Stimulated activated CD4-positive, alpha-beta T cell treated with anti-CD3 and anti-CD28 coated beads, Interleukin-4, amount 100 ng/mL, for 4 hours (primary cell): ENCODE measurements at regions not wholly inside any gene's neighbourhood (a gene's known extent, or its start where the extent isn't known, plus 50 kb on each side); places are given as distances from the start of the nearest gene placed in this dataset.
"Not testable (repeated sequence)": the region's sequence is repeated elsewhere in the genome, so short reads cannot be mapped to it uniquely, and the experiment has no call there.

Source experiments
- DNase-seq, 2 experiments: peaks; one replicate each; pipeline ENCODE4 v3.0.0-alpha.2; 2020

DNA sequence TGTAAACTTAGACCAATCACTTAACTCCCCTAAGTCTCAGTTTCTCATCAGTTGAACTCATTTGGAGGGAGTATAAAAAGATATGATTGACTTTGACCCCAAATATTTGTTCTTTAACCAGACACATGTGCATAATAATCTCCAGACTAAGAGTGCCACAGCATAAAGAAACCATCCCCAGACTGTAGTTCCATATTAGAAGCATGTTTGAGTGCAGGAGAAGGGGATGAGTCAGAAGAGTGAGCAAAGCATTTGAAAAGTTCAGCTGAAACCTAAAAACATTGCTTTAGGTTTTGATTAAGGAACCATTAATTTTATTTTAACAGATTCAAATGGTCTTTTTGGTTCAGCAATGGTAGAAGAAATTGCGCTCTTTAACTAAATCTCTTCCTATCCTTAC lies 654.8 kb downstream of the UTRN start:
- no peak for DNase-seq

DNA sequence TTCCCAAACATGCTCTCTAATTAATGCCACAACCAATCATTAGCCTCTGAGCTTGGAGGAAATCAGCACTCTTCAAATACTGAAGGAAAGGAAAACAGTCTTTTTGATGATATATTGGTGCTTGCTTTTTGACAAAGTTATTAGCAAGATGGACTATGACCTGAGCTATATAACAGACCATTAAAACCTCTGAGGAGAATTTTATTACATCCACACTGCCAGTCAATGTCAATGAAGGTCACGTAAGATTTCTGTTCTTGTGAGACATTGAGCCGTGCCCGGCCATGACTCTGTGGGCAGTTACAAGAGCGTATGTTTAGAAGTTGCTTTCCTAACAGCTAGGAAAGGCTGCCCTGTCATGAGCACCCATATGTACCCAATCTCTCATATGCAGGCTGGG lies 659.0 kb downstream of the UTRN start:
- DNase-seq = no peak

DNA sequence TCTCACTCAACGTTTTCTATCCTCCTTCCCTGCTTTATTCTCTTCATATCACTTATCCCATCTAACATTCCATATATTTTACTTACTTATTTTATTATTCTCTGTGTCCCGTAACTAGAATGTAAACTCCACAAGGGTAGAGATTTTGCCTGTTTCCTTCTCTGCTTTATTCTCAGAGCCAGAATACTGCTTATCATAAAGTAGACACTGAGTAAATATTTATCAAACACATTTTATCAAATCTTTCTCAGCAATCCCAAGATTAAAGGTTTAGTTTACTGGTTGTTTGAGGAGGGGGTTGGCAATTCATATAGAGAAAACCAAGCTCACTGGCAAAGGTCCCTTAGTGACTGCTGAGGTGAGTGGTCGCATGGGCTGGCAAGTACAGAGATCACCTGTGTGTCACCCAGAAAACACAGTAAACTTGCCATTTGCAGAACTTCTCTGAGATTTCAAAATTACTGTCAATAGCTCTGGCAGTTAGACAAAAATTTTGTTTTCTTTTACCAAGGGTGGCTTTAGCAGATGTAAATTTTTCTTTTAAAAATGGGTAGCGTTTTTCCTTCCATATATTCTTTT lies 662.4 kb downstream of the UTRN start:
- DNase-seq = no peak

DNA sequence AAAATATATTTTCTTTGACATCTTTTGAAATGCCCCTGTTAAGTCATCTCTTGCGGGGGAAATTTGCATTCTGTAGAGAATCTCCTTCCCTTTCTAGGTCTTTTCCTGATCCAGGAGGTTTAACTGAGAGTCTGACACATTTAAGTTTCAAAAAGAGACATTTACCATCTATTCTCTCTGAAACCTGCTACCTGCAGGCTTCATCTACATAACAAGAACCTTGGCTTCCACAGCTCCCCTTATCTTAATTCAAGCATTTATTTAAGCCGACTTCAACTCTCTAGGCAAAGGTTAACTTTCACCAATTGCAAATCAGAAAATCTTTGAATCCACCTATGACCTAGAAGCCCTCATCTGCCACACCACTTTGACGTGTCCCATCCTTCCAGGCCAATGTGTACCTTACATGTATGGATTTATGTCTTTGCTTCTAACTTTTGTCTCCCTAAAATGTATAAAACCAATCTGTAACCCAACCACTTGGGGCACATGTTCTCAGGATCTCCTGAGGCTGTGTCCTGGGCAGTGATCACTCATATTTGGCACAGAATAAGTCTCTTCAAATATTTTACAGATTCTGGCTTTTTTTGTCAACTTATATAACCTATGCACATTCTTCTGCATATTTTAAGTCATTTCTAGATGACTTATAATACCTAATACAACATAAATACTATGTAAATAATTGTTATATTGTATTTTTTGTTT lies 666.7 kb downstream of the UTRN start:
- DNase-seq = no peak

DNA sequence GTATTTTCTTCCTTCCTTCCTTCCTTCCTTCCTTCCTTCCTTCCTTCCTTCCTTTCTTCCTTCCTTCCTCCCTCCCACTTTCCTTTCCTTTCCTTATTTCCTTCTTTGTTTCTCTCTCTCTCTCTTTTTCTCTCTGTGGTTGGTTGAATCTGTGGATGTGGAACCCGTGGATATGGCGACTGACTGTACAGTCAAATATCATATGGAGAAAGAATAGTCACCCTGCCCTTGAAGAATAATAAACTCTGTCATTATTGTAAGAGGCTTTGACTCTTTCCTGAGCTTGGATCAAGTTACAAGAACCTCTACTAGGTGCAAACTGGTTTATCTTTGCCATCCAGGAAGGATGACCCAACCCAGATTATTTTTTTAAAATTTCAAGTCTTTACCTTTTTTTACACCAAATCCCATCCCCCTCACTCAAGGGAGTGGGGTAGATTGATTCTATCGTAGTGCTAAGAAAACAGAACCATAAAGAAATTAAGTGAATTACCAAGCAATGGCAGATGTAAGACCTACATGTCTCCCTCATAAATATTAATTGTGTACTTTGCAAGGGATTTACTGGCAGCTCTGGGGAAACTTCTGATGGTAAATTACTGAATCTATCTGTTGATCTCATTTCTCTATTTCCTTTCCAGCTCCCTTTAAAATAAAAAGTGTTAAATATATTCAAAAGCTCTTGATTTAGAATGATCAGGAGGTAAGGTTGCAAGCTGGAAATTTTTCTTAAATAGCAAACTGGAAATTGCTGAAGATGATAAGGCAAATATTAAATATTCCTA lies 667.5 kb downstream of the UTRN start:
- DNase-seq = no peak

DNA sequence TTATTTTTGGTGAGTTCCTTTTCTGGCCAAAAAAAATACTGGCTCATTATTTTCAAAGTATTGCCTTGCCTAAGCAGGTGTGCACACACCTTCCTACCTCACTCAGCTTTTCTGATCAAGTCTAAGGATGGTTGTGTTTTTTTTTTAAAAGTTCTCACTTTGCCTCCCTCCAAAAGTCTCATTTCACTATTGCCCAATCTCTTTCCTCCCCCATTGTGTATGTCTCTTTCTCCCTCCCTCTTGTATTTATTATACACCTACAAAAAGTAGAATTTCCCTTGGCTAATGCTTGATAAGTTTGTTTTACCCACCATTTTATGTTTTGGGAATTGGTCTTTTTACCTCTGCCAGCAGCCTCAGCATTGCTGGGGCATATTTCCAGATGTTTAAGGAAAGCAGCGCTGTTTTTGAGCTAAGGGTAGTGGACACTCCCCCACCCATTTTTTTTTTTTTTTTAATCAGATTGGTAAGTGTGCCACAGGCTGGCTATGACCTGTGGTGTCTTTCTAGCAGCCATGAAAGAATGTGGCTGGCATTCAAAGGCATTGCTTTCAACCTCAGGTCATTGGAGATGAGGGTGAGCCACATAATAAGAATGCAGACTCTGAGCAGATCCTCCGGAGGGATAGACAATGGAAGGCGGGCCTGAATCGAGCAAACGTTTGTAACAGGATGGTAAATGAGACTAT lies 668.6 kb downstream of the UTRN start:
- no peak for DNase-seq

DNA sequence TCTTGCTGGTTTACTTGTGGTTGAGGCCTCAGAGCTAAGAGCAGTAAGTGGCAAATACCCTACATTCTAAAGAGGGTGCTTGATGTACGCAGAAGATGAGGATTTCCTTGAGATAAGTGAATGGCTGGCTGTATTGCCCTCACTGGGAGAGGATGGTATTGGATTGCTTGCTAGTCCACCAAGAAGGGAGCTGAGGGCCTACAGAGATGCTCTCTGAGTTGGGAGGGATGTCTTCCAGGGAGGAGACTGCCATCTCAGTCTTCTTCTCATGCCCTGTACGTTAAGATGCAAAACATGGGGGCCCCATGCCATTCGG lies 669.1 kb downstream of the UTRN start:
- no peak for DNase-seq

DNA sequence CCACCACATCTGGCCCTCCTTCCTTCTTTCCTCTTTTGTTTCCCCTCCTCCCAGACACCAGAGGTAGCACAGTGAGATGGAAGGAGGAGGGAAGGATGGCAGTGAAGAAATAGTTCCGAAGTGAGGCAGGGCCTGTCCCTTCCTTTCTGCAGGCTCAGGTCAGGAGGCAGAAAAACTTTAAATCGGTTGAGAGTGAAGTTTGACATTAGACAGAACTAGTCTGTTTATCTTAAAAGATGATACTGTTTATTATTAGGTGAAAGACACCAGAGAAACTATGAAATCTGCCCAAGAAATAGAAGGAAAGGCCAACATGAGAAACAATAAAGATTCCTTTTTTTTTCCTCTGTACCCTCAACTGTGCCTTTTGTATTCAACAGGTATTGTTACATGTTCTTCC lies 670.3 kb downstream of the UTRN start:
- no peak for DNase-seq

DNA sequence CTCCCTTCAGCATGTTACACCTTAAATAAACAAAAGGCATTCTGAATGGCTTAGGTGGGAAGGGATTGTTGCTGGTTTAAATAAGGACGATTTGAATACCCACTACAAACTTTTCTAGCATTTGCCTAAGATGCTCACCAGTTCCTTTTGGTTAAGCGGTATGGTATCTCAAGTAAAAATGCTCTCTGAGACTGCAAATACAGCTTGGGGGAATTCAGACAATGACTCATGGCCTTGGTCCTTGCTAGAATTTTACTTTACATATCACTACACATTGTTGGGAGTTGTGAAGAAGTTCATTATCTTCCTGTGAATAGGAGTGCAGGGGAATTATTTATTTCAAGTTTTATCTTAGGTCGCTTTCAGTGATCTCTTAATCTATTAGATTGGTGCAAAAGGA lies 670.7 kb downstream of the UTRN start:
- no peak for DNase-seq

DNA sequence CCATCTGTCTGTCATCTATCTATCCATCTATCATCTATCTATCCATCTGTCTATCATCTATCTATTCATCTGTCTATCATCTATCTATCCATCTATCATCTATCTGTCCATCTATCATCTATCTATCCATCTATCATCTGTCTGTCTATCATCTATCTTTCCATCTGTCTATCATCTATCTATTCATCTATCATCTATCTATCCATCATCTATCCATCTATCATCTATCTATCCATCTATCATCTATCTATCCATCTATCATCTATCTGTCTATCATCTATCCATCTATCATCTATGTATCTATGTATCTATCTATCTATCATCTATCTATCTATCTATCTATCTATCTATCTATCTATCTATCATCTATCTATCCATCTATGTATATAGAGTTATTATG lies 671.6 kb downstream of the UTRN start:
- DNase-seq = not testable (repeated sequence)

DNA sequence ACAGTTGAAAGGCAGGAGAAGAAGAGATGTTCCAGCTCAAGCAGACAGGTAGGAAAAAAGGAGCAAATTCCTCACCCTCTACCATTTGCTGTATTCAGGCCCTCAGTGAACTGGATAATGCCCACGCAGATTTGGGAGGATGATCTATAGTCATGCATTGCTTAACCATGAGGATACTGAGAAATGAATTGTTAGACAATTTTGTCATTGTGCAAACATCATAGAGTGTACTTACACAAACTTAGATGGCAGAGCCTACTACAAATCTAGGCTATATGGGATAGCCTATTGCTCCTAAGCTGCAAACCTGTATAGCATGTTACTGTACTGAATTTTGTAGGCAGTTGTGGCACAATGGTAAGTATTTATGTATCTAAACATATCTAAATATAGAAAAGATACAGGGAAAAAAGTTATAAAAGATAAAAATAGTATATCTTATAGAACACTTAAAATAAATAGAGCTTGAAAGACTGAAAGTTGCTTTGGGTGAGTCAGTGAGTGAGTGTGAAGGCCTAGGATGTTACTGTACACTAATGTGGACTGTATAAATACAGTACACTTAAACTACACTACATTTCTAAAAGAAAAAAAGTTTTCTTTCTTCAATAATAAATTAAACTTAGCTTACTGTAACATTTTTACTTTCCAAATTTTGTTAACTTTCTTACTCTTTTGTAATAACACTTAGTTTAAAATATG lies 672.3 kb downstream of the UTRN start:
- no peak for DNase-seq

DNA sequence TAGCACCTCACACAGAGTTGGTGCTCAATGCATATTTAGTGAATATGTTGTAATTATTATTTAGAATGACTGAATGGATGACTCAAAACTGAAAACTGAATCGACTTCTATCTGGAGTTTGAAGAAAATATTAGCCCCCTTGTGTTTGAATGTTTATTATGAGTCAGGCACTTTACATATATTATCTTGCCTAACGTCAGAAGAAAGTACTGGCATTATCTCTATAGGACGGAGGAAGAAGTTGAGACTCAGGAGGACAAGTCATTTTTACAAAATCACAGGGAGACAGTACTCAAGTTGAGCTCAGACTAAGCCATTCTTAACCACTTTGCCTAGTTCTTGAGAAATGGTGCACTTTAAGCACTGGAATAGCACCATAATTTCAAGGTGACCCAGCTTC lies 684.0 kb downstream of the UTRN start:
- DNase-seq = no peak

DNA sequence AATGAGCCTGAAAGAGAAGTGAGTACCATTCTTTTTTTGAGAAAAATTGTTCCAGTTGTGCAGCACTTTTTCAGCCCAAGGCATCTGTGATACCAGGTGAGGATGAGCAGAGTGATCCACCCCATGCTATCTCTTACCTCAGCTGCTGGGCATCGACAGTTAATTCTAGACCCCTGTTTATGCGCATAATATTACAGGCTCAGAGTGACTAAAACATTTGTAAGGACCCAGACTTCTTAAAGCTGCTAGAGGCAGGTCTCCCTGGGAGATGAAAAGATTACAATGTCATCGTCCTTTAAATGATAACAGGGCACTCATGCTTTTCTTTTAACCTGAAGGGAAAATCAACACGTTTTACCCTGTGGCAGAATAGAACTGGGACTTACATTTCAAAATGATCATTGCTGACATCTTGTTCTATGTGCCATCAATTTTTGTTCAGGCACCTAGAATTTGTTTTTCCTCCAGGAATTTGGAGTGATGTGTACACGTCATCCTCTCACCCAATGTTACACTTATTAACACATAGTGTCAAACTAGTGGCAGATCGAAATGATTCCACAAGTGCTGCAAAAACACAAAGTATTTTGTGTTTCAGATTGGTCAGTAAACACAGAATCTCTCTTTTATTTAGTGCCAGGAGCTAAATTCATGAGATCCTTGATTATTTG lies 684.6 kb downstream of the UTRN start:
- DNase-seq = no peak

DNA sequence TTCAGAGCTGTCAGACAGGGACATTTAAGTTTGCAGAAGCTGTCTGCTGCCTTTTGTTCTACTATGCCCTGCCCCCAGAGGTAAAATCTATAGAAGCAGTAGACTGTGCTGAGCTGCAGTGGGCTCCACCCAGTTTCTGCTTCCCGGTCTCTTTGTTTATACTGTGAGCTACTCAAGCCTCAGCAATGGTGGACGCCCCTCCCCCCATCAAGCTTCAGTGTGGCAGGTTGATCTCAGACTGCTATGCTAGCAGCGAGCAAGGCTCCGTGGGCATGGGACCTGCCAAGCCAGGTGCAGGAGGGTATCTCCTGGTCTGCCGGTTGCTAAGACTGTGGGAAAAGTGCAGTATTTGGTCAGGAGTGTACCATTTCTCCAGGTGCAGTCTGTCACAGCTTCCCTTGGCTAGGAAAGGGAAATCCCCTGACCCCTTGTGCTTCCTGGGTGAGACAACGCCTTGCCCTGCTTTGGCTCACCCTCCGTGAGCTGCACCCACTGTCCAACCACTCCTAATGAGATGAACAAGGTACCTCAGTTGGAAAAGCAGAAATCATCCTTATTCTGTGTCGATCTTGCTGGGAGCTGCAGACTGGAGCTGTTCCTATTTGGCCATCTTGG lies 692.2 kb downstream of the UTRN start:
- not testable (repeated sequence) for DNase-seq

DNA sequence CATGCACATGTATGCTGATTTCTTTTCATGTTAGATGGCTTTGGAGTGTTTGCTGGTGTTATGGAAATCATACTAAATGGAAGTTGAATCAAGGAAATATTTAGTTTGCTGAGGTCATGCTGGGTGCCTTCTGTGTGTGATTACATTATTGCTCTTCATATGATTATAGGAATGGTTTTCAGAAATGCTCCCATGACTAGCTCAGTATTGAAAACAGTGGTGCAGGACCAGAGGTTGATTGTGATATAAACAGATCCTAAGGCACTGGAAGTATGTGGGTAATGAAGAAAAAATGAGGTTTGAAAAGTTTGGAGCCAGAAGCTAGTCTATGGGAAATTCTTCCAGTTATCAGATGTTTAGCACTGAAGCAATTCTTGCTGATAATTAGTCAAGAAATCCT lies 693.1 kb downstream of the UTRN start:
- no peak for DNase-seq

DNA sequence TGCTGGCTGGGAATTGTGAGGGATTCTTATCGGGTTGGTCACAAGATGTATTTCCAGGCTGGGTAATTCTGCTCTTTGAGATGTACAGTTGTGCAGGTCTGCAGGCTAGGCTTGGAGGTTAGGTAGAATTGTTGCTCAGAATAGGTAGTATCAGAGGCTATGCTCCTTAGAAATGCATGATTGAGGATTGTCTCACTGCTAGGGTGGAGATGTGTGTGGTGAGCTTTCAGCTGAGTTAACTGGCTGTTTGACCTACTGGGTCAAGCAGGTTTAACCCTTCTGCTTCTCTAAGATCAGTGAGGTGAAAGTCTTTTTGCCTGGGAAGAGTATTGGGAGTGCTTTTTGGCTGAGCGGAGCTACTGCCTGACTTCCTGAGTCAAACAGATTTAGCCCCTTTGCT lies 701.1 kb downstream of the UTRN start:
- DNase-seq = no peak

DNA sequence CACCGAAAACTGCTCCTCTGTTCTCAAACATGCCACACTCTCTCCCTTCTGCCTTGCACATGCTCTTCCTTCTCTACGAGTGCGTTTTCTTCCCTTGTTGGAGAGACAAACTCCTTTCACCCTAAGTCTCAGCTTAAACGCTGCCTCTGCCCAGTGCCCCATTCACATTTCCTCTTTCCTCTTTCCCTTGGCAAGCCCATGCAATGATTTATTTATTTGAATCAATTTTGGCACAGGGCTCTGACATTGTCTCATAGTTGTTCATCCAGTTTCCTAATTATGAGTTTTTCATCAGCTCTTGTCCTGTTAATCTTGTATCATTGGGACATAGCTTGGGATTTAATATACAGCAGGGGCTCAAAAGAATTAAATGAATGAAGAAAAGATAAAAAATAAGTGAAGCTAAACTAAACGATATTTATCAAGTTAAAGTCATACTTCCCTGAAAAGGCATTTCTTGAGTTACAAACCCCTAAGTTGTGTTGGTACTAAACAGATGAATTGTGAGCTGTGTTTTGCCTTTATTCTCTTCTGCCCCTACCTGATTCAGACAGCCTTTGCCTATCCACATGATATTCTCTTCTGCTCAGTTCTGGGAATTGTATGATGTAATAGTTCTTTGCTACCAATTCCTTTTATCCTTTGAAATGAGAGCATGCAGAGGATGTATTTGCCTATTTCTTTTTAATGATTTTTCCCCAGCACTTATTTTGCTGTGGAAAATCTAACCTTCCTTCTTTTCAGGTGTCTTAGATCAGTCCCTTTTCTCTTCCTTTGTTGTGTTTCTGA lies 704.4 kb downstream of the UTRN start:
- no peak for DNase-seq

DNA sequence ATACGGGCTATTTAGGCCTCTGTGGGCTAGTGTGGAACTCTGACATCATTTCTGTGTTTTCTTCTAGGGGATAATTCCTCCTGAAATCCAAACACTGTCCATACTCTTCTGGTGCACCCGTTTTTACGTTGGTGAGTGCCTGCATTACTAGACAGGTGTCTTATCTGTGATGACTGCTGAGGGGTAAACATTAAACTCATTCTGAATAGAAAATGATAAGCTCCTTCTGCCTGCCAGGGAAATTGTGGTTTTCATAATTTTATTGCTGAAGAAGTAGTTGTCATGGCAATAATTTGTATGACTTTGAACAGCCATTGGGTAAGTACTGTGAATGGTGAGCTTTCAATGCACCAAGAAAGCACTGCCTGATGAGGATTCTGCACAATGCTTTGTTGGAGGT lies 705.6 kb downstream of the UTRN start:
- DNase-seq = no peak

DNA sequence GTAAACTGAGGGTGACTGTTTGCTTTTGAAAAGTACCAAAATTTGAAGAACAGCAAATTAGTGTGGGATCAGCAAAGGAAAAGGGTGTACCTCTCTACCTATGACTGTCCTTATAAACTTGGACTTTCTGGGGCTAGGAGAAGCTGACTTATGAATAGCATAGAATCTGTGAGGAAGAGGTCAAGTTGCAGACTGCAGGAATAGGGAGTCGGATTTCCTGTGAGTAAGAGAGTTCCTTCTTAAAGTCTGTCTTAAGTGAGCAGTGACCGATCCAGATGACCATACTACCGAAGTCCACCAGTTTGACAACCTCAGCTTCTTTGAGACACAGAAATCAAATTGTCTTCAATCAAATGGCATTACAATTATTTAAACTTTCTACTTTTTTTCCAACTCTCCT lies 708.7 kb downstream of the UTRN start:
- DNase-seq = no peak

DNA sequence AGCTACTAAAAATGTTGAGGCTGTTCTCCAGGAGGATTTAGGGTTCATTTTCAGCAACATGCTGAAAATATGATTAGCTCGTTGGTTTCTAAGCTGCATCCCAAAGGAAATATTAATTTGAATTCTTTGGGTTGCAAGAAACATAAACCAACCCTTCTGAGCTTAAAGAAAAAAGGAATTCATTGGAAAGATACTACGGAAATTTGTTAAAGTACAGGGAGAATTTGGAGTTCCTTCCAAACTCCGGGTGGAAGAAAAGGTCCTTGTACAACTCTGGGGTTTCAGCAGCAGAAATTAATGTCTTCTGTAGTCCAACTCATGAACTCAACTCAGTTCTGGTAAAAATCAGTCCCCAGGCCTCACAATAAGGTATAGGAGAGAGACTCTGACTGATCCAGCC lies 712.9 kb downstream of the UTRN start:
- no peak for DNase-seq

DNA sequence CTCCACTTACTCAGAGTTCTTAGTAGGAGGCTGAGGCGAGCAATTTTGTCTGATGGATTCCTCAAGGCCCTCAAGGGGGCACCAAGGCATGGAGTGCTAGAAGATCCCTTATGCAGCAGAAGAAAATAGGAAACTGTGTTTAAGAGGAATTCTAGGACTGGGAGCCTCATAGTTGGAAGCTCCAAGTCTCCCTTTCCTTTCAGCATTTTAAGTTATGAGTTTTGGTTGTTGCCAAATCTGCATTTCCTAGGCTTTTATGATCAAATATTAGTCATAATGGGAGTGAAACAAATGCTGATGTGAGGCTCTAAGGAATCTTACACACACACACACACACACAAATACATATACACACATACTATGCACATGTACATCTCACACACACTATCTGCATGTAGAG lies 714.0 kb downstream of the UTRN start:
- DNase-seq = no peak
